Hepatocyte (in vitro differentiated cells): ENCODE measurements at regions not wholly inside any gene's neighbourhood (a gene's known extent, or its start where the extent isn't known, plus 50 kb on each side); places are given as distances from the start of the nearest gene placed in this dataset.

Experiments
- DNase-seq: peaks from one replicate; pipeline ENCODE4 v3.0.0-alpha.2; 2016; ENCODE audit warnings: low spot score
- H2AFZ ChIP-seq: fragments of 200-600 bp; sonication (generic); 2 replicates; pipeline ENCODE4 v1.6.0; 2016; ENCODE audit warnings: antibody characterized with exemption, mild to moderate bottlenecking
- H3K27ac ChIP-seq: fragments of 200-600 bp; sonication (generic); 2 replicates; pipeline ENCODE4 v1.5.1; 2016; ENCODE audit warnings: mild to moderate bottlenecking
- H3K27me3 ChIP-seq: fragments of 200-600 bp; sonication (generic); 2 replicates; pipeline ENCODE4 v1.6.1; 2016
- H3K36me3 ChIP-seq: fragments of 200-600 bp; sonication (generic); replicated peaks from 2 replicates; pipeline ENCODE4 v1.5.1; 2016; ENCODE audit warnings: low read depth; ENCODE audit not compliant: insufficient read depth
- H3K4me1 ChIP-seq: fragments of 200-600 bp; sonication (generic); 2 replicates; pipeline ENCODE4 v1.5.1; 2016; ENCODE audit warnings: mild to moderate bottlenecking, moderate library complexity; ENCODE audit not compliant: insufficient read depth
- H3K4me2 ChIP-seq: fragments of 200-600 bp; sonication (generic); 2 replicates; pipeline ENCODE4 v1.6.0; 2016
- H3K4me3 ChIP-seq: fragments of 200-600 bp; sonication (generic); 2 replicates; pipeline ENCODE4 v1.5.1; 2016; ENCODE audit warnings: mild to moderate bottlenecking
- H3K79me2 ChIP-seq: fragments of 200-600 bp; sonication (generic); 2 replicates; pipeline ENCODE4 v1.6.0; 2017; ENCODE audit warnings: mild to moderate bottlenecking
- H3K9me2 ChIP-seq: fragments of 200-600 bp; sonication (generic); replicated peaks from 2 replicates; pipeline ENCODE4 v1.6.0; 2017; ENCODE audit warnings: mild to moderate bottlenecking; ENCODE audit not compliant: insufficient read depth
- H3K9me3 ChIP-seq: fragments of 200-600 bp; sonication (generic); 2 replicates; pipeline ENCODE4 v1.5.1; 2016; ENCODE audit warnings: low read depth, mild to moderate bottlenecking
- H4K20me1 ChIP-seq: fragments of 200-600 bp; sonication (generic); 2 replicates; pipeline ENCODE4 v1.6.0; 2016; ENCODE audit warnings: mild to moderate bottlenecking; ENCODE audit not compliant: insufficient read depth, poor library complexity, severe bottlenecking
- CTCF ChIP-seq: fragments of 200-600 bp; sonication (generic); IDR thresholded peaks from 2 replicates; pipeline ENCODE4 v1.5.1; 2016; ENCODE audit warnings: antibody characterized with exemption, mild to moderate bottlenecking; ENCODE audit not compliant: poor library complexity
- EZH2 ChIP-seq: fragments of 200-600 bp; sonication (generic); IDR thresholded peaks from 2 replicates; pipeline ENCODE4 v1.6.1; 2016; ENCODE audit warnings: antibody characterized with exemption, mild to moderate bottlenecking, borderline replicate concordance
- EZH2phosphoT487 ChIP-seq: fragments of 200-600 bp; sonication (generic); IDR thresholded peaks from one replicate; pipeline ENCODE4 v1.6.1; 2018; ENCODE audit warnings: antibody characterized with exemption, mild to moderate bottlenecking, low read depth, moderate library complexity; ENCODE audit not compliant: unreplicated experiment, severe bottlenecking
- WGBS: methylation state at CpG from one replicate; pipeline ENCODE4 v1.1.6; 2016; ENCODE audit warnings: low lambda C conversion rate; ENCODE audit errors: missing lambda C conversion rate; 5-methylcytosine and 5-hydroxymethylcytosine counted together

- Histone ChIP-seq H3K79me2 (no peaks in the 10 kb centered on the region), H3K27me3 (no peaks in the 10 kb centered on the region), H3K36me3 (no peaks in the 10 kb centered on the region), H2AFZ (no peak overlapping the region), H3K27ac (no peak overlapping the region), H3K9me2 (no peaks in the 10 kb centered on the region), H3K4me1 (peaks cover 10% of the 10 kb centered on the region), H3K4me2 (no peak overlapping the region), H4K20me1 (no peaks in the 10 kb centered on the region), H3K9me3 (no peaks in the 10 kb centered on the region), H3K4me3 (no peak overlapping the region)
- WGBS: 85% methylated on average over 4 of the region's 4 CpGs
- DNase-seq: no peak
- no peak for TF ChIP-seq CTCF
- no peak for TF ChIP-seq EZH2
- TF ChIP-seq EZH2phosphoT487: no peak
Observed at GRCh38 chr2:215526341-215526740, 90.5 kb upstream of the FN1 start.

GRCh38 chr2:215522237-215522636 is 86.4 kb upstream of the FN1 start:
- Histone ChIP-seq H3K9me2 (no peaks in the 10 kb centered on the region), H3K27ac (peak overlapping the region; percentile 38), H3K9me3 (no peaks in the 10 kb centered on the region), H4K20me1 (no peaks in the 10 kb centered on the region), H3K27me3 (no peaks in the 10 kb centered on the region), H3K36me3 (no peaks in the 10 kb centered on the region), H2AFZ (no peak overlapping the region), H3K79me2 (no peaks in the 10 kb centered on the region), H3K4me2 (no peak overlapping the region), H3K4me3 (no peak overlapping the region), H3K4me1 (peaks cover 5% of the 10 kb centered on the region)
- TF ChIP-seq CTCF: no peak
- TF ChIP-seq EZH2phosphoT487: no peak
- TF ChIP-seq EZH2: no peak
- DNase-seq: no peak
- 50% methylated on average over 1 of the region's 1 CpG for WGBS

- WGBS: 96% methylated on average over 3 of the region's 3 CpGs
- no peak for DNase-seq
- no peak overlapping the region for H2AFZ ChIP-seq
- TF ChIP-seq EZH2: no peak
- no peak for TF ChIP-seq EZH2phosphoT487
- no peak for TF ChIP-seq CTCF
- H3K4me2 ChIP-seq: no peak overlapping the region
- no peaks in the 10 kb centered on the region for H4K20me1 ChIP-seq
- no peaks in the 10 kb centered on the region for H3K36me3 ChIP-seq
- no peaks in the 10 kb centered on the region for H3K27me3 ChIP-seq
- H3K9me2 ChIP-seq: no peaks in the 10 kb centered on the region
- H3K79me2 ChIP-seq: no peaks in the 10 kb centered on the region
- H3K4me1 ChIP-seq: peaks cover 5% of the 10 kb centered on the region
- H3K9me3 ChIP-seq: no peaks in the 10 kb centered on the region
- H3K4me3 ChIP-seq: no peak overlapping the region
- peak overlapping the region; percentile 38 for H3K27ac ChIP-seq
Observed at GRCh38 chr2:215521031-215521430, 85.2 kb upstream of the FN1 start.

GRCh38 chr2:215517391-215517790 is 81.5 kb upstream of the FN1 start:
- Histone ChIP-seq H3K36me3 (no peaks in the 10 kb centered on the region), H3K9me3 (no peaks in the 10 kb centered on the region), H3K4me3 (no peak overlapping the region), H4K20me1 (no peaks in the 10 kb centered on the region), H3K4me2 (no peak overlapping the region), H3K79me2 (no peaks in the 10 kb centered on the region), H3K9me2 (no peaks in the 10 kb centered on the region), H3K4me1 (peaks cover 5% of the 10 kb centered on the region), H3K27ac (no peak overlapping the region), H3K27me3 (no peaks in the 10 kb centered on the region), H2AFZ (no peak overlapping the region)
- no peak for DNase-seq
- 50% methylated on average over 2 of the region's 2 CpGs for WGBS
- TF ChIP-seq CTCF (no peak), EZH2 (no peak), EZH2phosphoT487 (no peak)
